ENCODE measurements at regions not wholly inside any gene's neighbourhood (a gene's known extent, or its start where the extent isn't known, plus 50 kb on each side); places are given as distances from the start of the nearest gene placed in this dataset.

DNA sequence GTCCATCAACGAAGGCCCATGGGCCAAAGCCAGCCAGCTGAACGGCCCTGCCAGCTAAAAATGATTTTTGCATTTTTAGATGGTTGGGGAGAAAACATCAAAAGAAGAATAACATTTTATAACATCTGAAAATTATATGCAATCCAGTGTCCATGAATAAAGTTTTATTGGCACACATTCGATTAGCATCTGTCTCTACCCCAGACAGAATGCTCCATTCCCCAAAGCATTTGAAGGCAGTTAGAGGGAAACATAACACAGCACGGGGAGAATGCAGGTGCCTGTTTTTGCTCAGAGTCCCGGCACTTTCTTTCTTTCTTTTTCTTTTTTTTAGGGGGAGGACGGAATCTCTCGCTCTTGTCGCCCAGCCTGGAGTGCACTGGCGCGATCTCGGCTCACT is 110.7 kb downstream of the ZNF664 start:
- TF ChIP-seq ARNTL (CRISPR knock-in tag; IDR thresholded peaks at IDR 0.05; ENCODE audit: borderline replicate concordance, low read depth) (no peak), BACH2 (CRISPR knock-in tag; IDR thresholded peaks at IDR 0.05; ENCODE audit: borderline replicate concordance) (no peak), ISL1 (CRISPR knock-in tag; IDR thresholded peaks at IDR 0.05) (no peak), OSR1 (CRISPR knock-in tag; IDR thresholded peaks at IDR 0.05) (no peak), ZFP3 (CRISPR knock-in tag; IDR thresholded peaks at IDR 0.05) (no peak), ZFP30 (CRISPR knock-in tag; IDR thresholded peaks at IDR 0.05) (no peak)
- TF ChIP-seq, protein P1, sequence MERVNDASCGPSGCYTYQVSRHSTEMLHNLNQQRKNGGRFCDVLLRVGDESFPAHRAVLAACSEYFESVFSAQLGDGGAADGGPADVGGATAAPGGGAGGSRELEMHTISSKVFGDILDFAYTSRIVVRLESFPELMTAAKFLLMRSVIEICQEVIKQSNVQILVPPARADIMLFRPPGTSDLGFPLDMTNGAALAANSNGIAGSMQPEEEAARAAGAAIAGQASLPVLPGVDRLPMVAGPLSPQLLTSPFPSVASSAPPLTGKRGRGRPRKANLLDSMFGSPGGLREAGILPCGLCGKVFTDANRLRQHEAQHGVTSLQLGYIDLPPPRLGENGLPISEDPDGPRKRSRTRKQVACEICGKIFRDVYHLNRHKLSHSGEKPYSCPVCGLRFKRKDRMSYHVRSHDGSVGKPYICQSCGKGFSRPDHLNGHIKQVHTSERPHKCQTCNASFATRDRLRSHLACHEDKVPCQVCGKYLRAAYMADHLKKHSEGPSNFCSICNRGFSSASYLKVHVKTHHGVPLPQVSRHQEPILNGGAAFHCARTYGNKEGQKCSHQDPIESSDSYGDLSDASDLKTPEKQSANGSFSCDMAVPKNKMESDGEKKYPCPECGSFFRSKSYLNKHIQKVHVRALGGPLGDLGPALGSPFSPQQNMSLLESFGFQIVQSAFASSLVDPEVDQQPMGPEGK (CRISPR knock-in tag; IDR thresholded peaks at IDR 0.05; ENCODE audit: borderline replicate concordance): no peak
- TF ChIP-seq, protein P2, sequence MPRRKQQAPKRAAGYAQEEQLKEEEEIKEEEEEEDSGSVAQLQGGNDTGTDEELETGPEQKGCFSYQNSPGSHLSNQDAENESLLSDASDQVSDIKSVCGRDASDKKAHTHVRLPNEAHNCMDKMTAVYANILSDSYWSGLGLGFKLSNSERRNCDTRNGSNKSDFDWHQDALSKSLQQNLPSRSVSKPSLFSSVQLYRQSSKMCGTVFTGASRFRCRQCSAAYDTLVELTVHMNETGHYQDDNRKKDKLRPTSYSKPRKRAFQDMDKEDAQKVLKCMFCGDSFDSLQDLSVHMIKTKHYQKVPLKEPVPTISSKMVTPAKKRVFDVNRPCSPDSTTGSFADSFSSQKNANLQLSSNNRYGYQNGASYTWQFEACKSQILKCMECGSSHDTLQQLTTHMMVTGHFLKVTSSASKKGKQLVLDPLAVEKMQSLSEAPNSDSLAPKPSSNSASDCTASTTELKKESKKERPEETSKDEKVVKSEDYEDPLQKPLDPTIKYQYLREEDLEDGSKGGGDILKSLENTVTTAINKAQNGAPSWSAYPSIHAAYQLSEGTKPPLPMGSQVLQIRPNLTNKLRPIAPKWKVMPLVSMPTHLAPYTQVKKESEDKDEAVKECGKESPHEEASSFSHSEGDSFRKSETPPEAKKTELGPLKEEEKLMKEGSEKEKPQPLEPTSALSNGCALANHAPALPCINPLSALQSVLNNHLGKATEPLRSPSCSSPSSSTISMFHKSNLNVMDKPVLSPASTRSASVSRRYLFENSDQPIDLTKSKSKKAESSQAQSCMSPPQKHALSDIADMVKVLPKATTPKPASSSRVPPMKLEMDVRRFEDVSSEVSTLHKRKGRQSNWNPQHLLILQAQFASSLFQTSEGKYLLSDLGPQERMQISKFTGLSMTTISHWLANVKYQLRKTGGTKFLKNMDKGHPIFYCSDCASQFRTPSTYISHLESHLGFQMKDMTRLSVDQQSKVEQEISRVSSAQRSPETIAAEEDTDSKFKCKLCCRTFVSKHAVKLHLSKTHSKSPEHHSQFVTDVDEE (CRISPR knock-in tag; IDR thresholded peaks at IDR 0.05): no peak
- TF ChIP-seq, protein P3, sequence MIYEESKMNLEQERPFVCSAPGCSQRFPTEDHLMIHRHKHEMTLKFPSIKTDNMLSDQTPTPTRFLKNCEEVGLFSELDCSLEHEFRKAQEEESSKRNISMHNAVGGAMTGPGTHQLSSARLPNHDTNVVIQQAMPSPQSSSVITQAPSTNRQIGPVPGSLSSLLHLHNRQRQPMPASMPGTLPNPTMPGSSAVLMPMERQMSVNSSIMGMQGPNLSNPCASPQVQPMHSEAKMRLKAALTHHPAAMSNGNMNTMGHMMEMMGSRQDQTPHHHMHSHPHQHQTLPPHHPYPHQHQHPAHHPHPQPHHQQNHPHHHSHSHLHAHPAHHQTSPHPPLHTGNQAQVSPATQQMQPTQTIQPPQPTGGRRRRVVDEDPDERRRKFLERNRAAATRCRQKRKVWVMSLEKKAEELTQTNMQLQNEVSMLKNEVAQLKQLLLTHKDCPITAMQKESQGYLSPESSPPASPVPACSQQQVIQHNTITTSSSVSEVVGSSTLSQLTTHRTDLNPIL (CRISPR knock-in tag; IDR thresholded peaks at IDR 0.05; ENCODE audit: low read depth): no peak

Measured in SK-N-SH treated with all-trans-retinoic acid at 6 μM for 48 hours (cell line).